Immature natural killer cell (primary cell): ENCODE measurements at regions not wholly inside any gene's neighbourhood (a gene's known extent, or its start where the extent isn't known, plus 50 kb on each side); places are given as distances from the start of the nearest gene placed in this dataset.

Experiments
- DNase-seq, 3 donors: peaks; one replicate each; pipeline ENCODE4 v3.0.0; 2022; ENCODE audit warnings: mixed read lengths in 1 of 3
- H3K27ac Mint-ChIP-seq, 6 donors: one replicate each; pipeline ENCODE4 v1.8.0; 2020; ENCODE audit warnings: mixed read lengths in 6 of 6, mild to moderate bottlenecking in 5 of 6, inconsistent platforms in 4 of 6, moderate library complexity in 3 of 6
- H3K27me3 Mint-ChIP-seq, 3 donors: one replicate each; pipeline ENCODE4 v1.8.0; 2020 to 2021; ENCODE audit warnings: low read depth in 3 of 3, mild to moderate bottlenecking in 3 of 3, mixed read lengths in 3 of 3, moderate library complexity in 3 of 3, inconsistent platforms in 1 of 3
- H3K36me3 Mint-ChIP-seq, 3 donors: one replicate each; pipeline ENCODE4 v1.8.0; 2020; ENCODE audit warnings: mixed read lengths in 3 of 3, inconsistent platforms in 2 of 3, mild to moderate bottlenecking in 2 of 3
- H3K4me1 Mint-ChIP-seq, 2 donors: one replicate each; pipeline ENCODE4 v1.8.0; 2020; ENCODE audit warnings: inconsistent platforms in 2 of 2, mild to moderate bottlenecking in 2 of 2, mixed read lengths in 2 of 2, moderate library complexity in 1 of 2
- H3K4me3 Mint-ChIP-seq, 5 donors: one replicate each; pipeline ENCODE4 v1.8.0; 2020; ENCODE audit warnings: mild to moderate bottlenecking in 5 of 5, mixed read lengths in 5 of 5, inconsistent platforms in 3 of 5, moderate library complexity in 3 of 5
- H3K9me3 Mint-ChIP-seq, 6 donors: one replicate each; pipeline ENCODE4 v1.8.0; 2020; ENCODE audit warnings: mild to moderate bottlenecking in 6 of 6, mixed read lengths in 6 of 6, inconsistent platforms in 4 of 6, moderate library complexity in 3 of 6

DNA sequence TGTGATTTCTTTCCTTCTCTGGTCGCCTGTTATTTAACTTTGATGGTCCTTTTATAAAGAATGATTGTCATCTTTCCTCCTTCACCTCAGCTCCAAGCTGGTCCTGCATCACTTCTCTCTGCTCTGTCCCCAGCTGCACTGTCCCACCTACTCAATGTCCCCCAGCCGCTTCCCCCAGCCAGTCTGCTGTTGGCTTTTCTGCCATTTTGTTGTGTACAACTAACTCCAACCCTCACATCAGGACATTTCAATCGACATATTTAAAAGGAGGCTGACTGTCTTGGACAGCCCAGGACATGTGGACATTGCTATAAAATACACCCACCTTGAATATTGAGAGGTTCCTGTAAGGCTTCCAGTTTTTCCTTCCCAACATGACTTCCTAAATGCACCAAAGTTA lies 193.8 kb upstream of the RGMA start:
- Mint-ChIP-seq H3K4me3 (no peak overlapping the region), H3K4me1 (no peaks in the 10 kb centered on the region), H3K9me3 (no peaks in the 10 kb centered on the region)

DNA sequence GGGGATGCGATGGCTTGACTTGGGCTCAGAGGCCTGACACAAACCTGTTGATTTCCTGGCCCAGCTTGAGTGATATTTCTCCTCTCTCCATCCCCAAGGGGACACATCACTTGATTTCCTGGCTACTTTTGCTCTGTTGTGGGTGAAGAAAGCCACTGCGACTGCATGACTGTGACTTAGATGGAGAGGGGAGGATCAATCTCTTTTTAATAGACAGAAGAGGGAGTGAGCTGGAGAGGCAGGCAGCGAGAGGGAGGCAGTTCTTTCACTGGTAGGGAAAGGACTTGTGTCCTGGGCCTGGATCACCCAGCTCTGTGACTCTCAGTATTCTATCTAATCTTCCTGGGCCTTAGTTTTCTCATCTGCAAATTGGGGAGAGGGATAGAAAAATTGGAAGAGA lies 189.8 kb upstream of the RGMA start:
- Mint-ChIP-seq H3K27me3 (peaks cover 4 to 6% (median 5%) of the 10 kb centered on the region in 3 donors), H3K27ac (no peak overlapping the region), H3K4me1 (no peaks in the 10 kb centered on the region), H3K36me3 (no peaks in the 10 kb centered on the region), H3K4me3 (no peak overlapping the region), H3K9me3 (no peaks in the 10 kb centered on the region)
- DNase-seq, result no peak

More for the DNA sequence above, 193.8 kb upstream of the RGMA start:
- no peak for DNase-seq
- H3K27ac Mint-ChIP-seq, result no peak overlapping the region
- H3K36me3 Mint-ChIP-seq, result no peaks in the 10 kb centered on the region
- H3K27me3 Mint-ChIP-seq, result peaks cover 5 to 9% (median 9%) of the 10 kb centered on the region in 3 donors

DNA sequence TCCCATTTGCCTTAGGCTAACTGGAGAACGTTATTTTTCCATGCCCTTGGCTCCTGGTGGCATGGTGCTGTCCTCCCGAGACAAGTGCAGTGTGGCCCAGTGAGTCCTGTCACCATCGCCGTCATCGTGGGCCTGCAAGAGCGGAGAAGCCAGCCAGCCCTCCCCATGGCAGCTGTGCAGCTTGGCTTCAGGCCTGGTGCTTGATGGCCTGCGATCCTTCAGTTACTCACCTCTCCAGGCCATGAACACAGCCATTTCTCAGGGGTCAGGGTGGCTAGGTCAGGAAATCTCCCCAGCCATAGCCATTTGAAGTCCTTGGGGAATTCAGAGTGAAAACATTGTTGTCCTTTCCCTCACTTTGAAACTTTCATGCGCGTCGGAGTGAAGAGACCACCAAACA lies 189.0 kb upstream of the RGMA start:
- DNase-seq, result no peak
- Mint-ChIP-seq H3K27me3 (peaks cover 4 to 7% (median 5%) of the 10 kb centered on the region in 3 donors), H3K9me3 (no peaks in the 10 kb centered on the region), H3K27ac (no peak overlapping the region), H3K4me1 (no peaks in the 10 kb centered on the region), H3K36me3 (no peaks in the 10 kb centered on the region), H3K4me3 (no peak overlapping the region)

GRCh38 chr15:93274257-93274656 lies 185.2 kb upstream of the RGMA start:
- no peak overlapping the region for H3K27ac Mint-ChIP-seq
- no peak overlapping the region for H3K4me3 Mint-ChIP-seq
- no peak for DNase-seq
- H3K9me3 Mint-ChIP-seq, result peaks cover 0 to 10% (median 3%) of the 10 kb centered on the region in 6 donors
- H3K27me3 Mint-ChIP-seq, result peaks cover 2 to 5% (median 4%) of the 10 kb centered on the region in 3 donors
- H3K36me3 Mint-ChIP-seq, result no peaks in the 10 kb centered on the region
- H3K4me1 Mint-ChIP-seq, result no peaks in the 10 kb centered on the region

DNA sequence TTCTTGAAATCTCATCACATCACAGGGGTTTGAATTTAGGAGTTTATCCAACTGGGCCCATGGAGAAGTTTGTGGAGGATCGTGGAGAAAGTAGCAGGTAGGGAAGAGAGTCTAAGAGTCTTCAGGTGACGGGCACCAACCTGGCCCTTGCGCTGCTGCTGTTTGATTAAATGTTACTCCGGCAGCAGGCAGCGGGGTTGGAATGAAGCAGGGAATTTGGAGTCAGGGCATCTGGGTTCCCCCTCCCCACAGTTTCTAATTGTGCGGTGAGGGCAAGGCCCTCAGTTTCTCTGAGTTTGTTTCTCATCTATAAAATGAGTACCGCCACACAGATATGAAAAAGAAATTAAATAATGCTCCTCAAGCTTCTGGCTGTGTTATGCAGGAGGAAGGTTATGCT lies 182.9 kb upstream of the RGMA start:
- Mint-ChIP-seq H3K36me3 (peaks cover 0 to 3% (median 0%) of the 10 kb centered on the region in 3 donors), H3K27me3 (peaks cover 2 to 7% (median 3%) of the 10 kb centered on the region in 3 donors), H3K9me3 (peaks cover 0 to 10% (median 3%) of the 10 kb centered on the region in 6 donors), H3K4me1 (no peaks in the 10 kb centered on the region), H3K27ac (no peak overlapping the region), H3K4me3 (no peak overlapping the region)
- no peak for DNase-seq

GRCh38 chr15:93270937-93271467 lies 182.0 kb upstream of the RGMA start:
- Mint-ChIP-seq H3K4me1 (no peaks in the 10 kb centered on the region), H3K27ac (no peak overlapping the region), H3K4me3 (no peak overlapping the region), H3K9me3 (peaks cover 0 to 10% (median 3%) of the 10 kb centered on the region in 6 donors), H3K27me3 (peaks cover 2 to 7% (median 3%) of the 10 kb centered on the region in 3 donors), H3K36me3 (peaks cover 0 to 3% (median 0%) of the 10 kb centered on the region in 3 donors)
- DNase-seq, result no peak

DNA sequence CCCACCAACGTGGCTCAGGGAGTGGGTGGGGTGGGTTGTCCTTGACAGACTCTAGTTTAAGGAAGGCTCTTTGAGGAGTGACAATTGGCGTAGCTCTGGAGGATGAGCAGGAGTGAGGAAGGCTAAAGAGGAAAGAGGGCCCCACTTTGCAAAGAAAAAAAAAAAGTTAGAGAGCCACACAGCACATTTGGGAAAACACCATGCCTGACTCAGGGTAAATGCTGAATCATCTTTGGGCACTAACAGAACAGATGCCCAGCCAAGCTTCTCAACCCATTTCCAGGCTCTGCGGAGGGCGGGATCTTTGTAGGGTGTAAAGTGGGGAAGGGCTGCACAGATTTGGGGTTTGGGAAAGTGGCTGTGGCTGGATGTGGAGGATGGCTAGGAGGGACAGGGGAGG lies 179.1 kb upstream of the RGMA start:
- peaks cover 0 to 10% (median 3%) of the 10 kb centered on the region in 6 donors for H3K9me3 Mint-ChIP-seq
- no peak for DNase-seq
- H3K27ac Mint-ChIP-seq, result no peak overlapping the region
- no peaks in the 10 kb centered on the region for H3K4me1 Mint-ChIP-seq
- H3K36me3 Mint-ChIP-seq, result peaks cover 0 to 3% (median 0%) of the 10 kb centered on the region in 3 donors
- peaks cover 2 to 8% (median 2%) of the 10 kb centered on the region in 3 donors for H3K27me3 Mint-ChIP-seq
- H3K4me3 Mint-ChIP-seq, result no peak overlapping the region

GRCh38 chr15:93266291-93266690 lies 177.3 kb upstream of the RGMA start:
- DNase-seq, result no peak
- peaks cover 5 to 8% (median 7%) of the 10 kb centered on the region in 3 donors for H3K27me3 Mint-ChIP-seq
- H3K27ac Mint-ChIP-seq, result no peak overlapping the region
- peaks cover 0 to 3% (median 0%) of the 10 kb centered on the region in 3 donors for H3K36me3 Mint-ChIP-seq
- H3K4me3 Mint-ChIP-seq, result no peak overlapping the region
- H3K9me3 Mint-ChIP-seq, result peaks cover 0 to 4% (median 2%) of the 10 kb centered on the region in 6 donors
- H3K4me1 Mint-ChIP-seq, result no peaks in the 10 kb centered on the region

- Mint-ChIP-seq H3K4me1 (no peaks in the 10 kb centered on the region), H3K9me3 (peaks cover 0 to 2% (median 0%) of the 10 kb centered on the region in 6 donors), H3K36me3 (peaks cover 0 to 3% (median 0%) of the 10 kb centered on the region in 3 donors), H3K27me3 (peaks cover 5 to 9% (median 6%) of the 10 kb centered on the region in 3 donors), H3K4me3 (no peak overlapping the region), H3K27ac (no peak overlapping the region)
- DNase-seq, result no peak
Observed at GRCh38 chr15:93265111-93265556, 176.1 kb upstream of the RGMA start.

DNA sequence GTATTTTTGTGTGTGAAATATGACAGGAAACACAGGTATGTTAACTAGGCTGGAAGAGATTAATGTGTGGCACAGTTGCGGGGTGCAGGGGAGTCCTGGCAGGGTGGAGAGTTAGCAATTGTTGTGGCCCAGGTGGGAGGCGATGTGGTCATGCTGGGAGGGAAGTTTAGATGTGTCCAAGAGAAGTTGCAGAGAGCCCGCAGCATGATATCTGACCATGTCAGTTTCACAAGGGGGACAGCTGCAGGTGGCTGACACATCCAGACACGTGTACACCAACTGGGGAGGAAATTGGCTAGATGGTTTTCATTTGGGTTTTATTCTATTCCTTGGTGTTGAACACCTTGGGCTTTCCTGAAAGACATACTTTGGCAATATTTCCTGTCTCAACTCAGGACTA lies 172.8 kb upstream of the RGMA start:
- H3K27ac Mint-ChIP-seq, result no peak overlapping the region
- DNase-seq, result no peak
- peaks cover 0 to 8% of the 10 kb centered on the region in 2 donors for H3K4me1 Mint-ChIP-seq
- no peaks in the 10 kb centered on the region for H3K9me3 Mint-ChIP-seq
- H3K4me3 Mint-ChIP-seq, result no peak overlapping the region
- no peaks in the 10 kb centered on the region for H3K36me3 Mint-ChIP-seq
- H3K27me3 Mint-ChIP-seq, result peaks cover 2 to 10% (median 5%) of the 10 kb centered on the region in 3 donors

DNA sequence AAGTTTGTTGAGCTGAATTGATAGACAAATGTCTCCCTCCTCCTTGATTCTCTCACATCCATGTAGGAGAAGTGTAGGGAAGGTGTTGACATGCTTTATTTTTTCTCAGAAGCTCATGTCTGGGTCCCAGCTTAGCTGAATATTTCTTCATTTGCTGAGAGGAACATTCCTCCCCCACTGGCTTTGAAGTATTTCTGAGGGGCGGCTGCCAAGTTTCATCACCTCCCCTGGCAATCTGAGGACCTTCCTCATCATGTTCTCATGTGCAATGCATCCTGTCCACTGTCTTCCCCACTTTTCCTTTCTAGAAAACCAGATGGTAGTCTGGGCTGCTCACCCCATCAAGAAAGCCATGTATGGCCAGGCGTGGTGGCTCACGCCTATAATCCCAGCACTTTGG lies 168.9 kb upstream of the RGMA start:
- Mint-ChIP-seq H3K4me3 (no peak overlapping the region), H3K27me3 (peaks cover 0 to 11% (median 10%) of the 10 kb centered on the region in 3 donors), H3K4me1 (peaks cover 0 to 8% of the 10 kb centered on the region in 2 donors), H3K36me3 (no peaks in the 10 kb centered on the region), H3K9me3 (no peaks in the 10 kb centered on the region), H3K27ac (no peak overlapping the region)
- no peak for DNase-seq

GRCh38 chr15:93253681-93254080 lies 164.7 kb upstream of the RGMA start:
- Mint-ChIP-seq H3K36me3 (no peaks in the 10 kb centered on the region), H3K4me1 (peaks cover 0 to 2% of the 10 kb centered on the region in 2 donors), H3K9me3 (peaks cover 0 to 2% (median 0%) of the 10 kb centered on the region in 6 donors), H3K27ac (no peak overlapping the region), H3K4me3 (no peak overlapping the region), H3K27me3 (peaks cover 3 to 9% (median 3%) of the 10 kb centered on the region in 3 donors)
- no peak for DNase-seq

DNA sequence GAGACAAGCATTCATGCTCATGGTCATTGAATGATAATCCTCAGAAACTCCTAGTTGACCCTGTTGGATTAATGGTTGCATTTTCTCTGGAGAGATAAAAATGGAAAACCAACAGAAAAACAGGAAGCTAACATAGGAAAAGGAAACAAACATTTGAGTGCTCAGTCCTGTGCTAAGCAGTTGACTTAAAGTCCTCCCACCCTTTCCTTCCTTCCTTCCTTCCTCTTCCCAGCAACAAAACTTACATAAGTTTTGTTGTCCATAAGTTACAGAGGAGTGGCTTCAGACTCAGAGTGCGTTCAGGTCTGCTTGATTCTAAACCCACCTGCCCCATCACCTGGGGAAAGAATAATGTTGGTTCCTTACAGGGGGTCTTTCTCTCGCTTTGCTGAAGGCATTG lies 163.8 kb upstream of the RGMA start:
- Mint-ChIP-seq H3K36me3 (no peaks in the 10 kb centered on the region), H3K9me3 (peaks cover 0 to 2% (median 0%) of the 10 kb centered on the region in 6 donors), H3K27me3 (peaks cover 1 to 8% (median 3%) of the 10 kb centered on the region in 3 donors), H3K4me1 (no peaks in the 10 kb centered on the region), H3K27ac (no peak overlapping the region), H3K4me3 (no peak overlapping the region)
- DNase-seq, result no peak

- H3K27ac Mint-ChIP-seq, result no peak overlapping the region
- peaks cover 0 to 2% (median 0%) of the 10 kb centered on the region in 6 donors for H3K9me3 Mint-ChIP-seq
- no peak for DNase-seq
- no peak overlapping the region for H3K4me3 Mint-ChIP-seq
- H3K27me3 Mint-ChIP-seq, result peaks cover 0 to 5% (median 3%) of the 10 kb centered on the region in 3 donors
- no peaks in the 10 kb centered on the region for H3K4me1 Mint-ChIP-seq
- no peaks in the 10 kb centered on the region for H3K36me3 Mint-ChIP-seq
Observed at GRCh38 chr15:93250950-93251349, 161.9 kb upstream of the RGMA start.

- peaks cover 0 to 2% (median 0%) of the 10 kb centered on the region in 6 donors for H3K9me3 Mint-ChIP-seq
- no peak overlapping the region for H3K4me3 Mint-ChIP-seq
- H3K4me1 Mint-ChIP-seq, result no peaks in the 10 kb centered on the region
- no peak for DNase-seq
- H3K27ac Mint-ChIP-seq, result no peak overlapping the region
- H3K27me3 Mint-ChIP-seq, result peaks cover under 1 to 7% (median 3%) of the 10 kb centered on the region in 3 donors
- H3K36me3 Mint-ChIP-seq, result no peaks in the 10 kb centered on the region
Observed at GRCh38 chr15:93250209-93250608, 161.2 kb upstream of the RGMA start.
